ENCODE measurements at regions not wholly inside any gene's neighbourhood (a gene's known extent, or its start where the extent isn't known, plus 50 kb on each side); places are given as distances from the start of the nearest gene placed in this dataset.

DNA sequence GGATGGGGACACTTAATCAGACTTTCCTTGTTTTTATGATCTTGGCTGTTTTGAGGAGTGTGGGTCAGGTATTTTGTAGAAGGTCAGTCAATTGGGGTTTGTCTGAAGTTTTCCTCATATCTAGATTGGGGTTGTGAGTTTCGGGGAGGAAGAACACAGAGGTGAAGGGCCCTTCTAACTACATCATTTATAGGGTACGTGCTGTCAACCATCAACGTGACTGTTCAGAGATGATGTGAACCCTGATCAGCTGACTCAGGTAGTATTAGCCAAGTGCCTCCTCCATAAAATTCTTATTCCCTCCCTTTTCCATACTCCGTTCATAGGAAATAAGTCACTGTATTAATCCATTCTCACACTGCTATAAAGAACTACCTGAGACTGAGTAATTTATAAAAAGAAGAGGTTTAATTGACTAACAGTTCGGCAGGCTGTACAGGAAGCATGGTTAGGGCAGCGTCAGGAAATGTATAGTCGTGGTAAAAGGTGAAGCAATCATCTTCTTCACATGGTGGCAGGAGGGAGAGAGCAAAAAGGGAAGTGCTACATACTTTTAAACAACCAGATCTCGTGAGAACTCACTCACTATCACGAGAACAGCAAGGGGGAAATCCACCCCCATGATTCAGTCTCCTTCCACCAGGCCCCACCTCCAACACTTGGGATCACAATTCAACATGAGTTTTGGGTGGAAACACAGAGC lies 547.1 kb upstream of the LINC00305 start:
- H3K4me3 ChIP-seq, result no peak overlapping the region
- in situ Hi-C loops (cut with MboI) (no loop called here), intact Hi-C loops (cut with micrococcal nuclease) (no loop called here)
- H3K27ac ChIP-seq (ENCODE audit: extremely low read depth, low read depth, low read length), result no peak overlapping the region
- H3K9me1 ChIP-seq (ENCODE audit: control insufficient read depth, insufficient read depth, low read length), result no peaks in the 10 kb centered on the region
- H3K36me3 ChIP-seq (ENCODE audit: control insufficient read depth, insufficient read depth, low read length), result no peaks in the 10 kb centered on the region
- H3K4me1 ChIP-seq (replicated peaks in 1 of 2; ENCODE audit: control insufficient read depth in 2 of 2, insufficient read depth in 2 of 2, low read length in 2 of 2), result no peaks in the 10 kb centered on the region
- FAIRE-seq (no peak), ATAC-seq (no peak), DNase-seq (ENCODE audit: extremely low read depth in 1 of 4, low spot score in 3 of 4) (no peak)
- TF ChIP-seq DDX20 (tag; IDR thresholded peaks at IDR 0.05; ENCODE audit: low read depth) (no peak), ADNP (tag; IDR thresholded peaks at IDR 0.05) (no peak), PCBP2 (IDR thresholded peaks at IDR 0.05; ENCODE audit: low read depth, low read length, poor library complexity, severe bottlenecking) (no peak), RB1 (IDR thresholded peaks at IDR 0.05; ENCODE audit: low read depth) (no peak), ZNF445 (CRISPR knock-in tag; IDR thresholded peaks at IDR 0.05; ENCODE audit: low read depth) (no peak), SMAD1 (IDR thresholded peaks at IDR 0.05; ENCODE audit: low read depth, low read length, partially characterized antibody) (no peak), MCM3 (IDR thresholded peaks at IDR 0.05) (no peak), MCM5 (IDR thresholded peaks at IDR 0.05; ENCODE audit: low read depth) (no peak), PTBP1 (IDR thresholded peaks at IDR 0.05; ENCODE audit: low read depth, low read length) (no peak), ZNF76 (CRISPR knock-in tag; IDR thresholded peaks at IDR 0.05; ENCODE audit: borderline replicate concordance) (no peak), HMG20B (CRISPR knock-in tag; IDR thresholded peaks at IDR 0.05) (no peak), TAF9B (IDR thresholded peaks at IDR 0.05; ENCODE audit: partially characterized antibody) (no peak), FUS (optimal IDR thresholded peaks at IDR 0.05; ENCODE audit: low read depth, low read length) (no peak), NFE2 (IDR thresholded peaks at IDR 0.05; ENCODE audit: low read depth) (no peak)
- TF ChIP-seq, protein P1, sequence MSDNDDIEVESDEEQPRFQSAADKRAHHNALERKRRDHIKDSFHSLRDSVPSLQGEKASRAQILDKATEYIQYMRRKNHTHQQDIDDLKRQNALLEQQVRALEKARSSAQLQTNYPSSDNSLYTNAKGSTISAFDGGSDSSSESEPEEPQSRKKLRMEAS (CRISPR knock-in tag; IDR thresholded peaks at IDR 0.05), result no peak
- TF ChIP-seq, protein P2, sequence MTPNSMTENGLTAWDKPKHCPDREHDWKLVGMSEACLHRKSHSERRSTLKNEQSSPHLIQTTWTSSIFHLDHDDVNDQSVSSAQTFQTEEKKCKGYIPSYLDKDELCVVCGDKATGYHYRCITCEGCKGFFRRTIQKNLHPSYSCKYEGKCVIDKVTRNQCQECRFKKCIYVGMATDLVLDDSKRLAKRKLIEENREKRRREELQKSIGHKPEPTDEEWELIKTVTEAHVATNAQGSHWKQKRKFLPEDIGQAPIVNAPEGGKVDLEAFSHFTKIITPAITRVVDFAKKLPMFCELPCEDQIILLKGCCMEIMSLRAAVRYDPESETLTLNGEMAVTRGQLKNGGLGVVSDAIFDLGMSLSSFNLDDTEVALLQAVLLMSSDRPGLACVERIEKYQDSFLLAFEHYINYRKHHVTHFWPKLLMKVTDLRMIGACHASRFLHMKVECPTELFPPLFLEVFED (CRISPR knock-in tag; conservative IDR thresholded peaks at IDR 0.05), result no peak
- no peaks in the 10 kb centered on the region for H3K79me2 ChIP-seq (ENCODE audit: control insufficient read depth, insufficient read depth, low read length)
- POLR2A ChIA-PET, result no interaction called here
- BruUV-seq (replicated peaks), result no TSS peak
- H4K20me1 ChIP-seq (replicated peaks; ENCODE audit: control insufficient read depth, insufficient read depth, low read length), result no peaks in the 10 kb centered on the region
- no peaks in the 10 kb centered on the region for H3K9me3 ChIP-seq (replicated peaks; ENCODE audit: control insufficient read depth, insufficient read depth, low read depth, low read length)
- H2AFZ ChIP-seq (ENCODE audit: low read depth, low read length), result no peak overlapping the region
- WGBS (ENCODE audit: insufficient coverage, low coverage, missing lambda C conversion rate), result 0% methylated on average over 6 of the region's 9 CpGs
- H3K9ac ChIP-seq (ENCODE audit: insufficient read depth in 1 of 2, low read depth in 2 of 2, low read length in 2 of 2), result no peak overlapping the region
- H3K27me3 ChIP-seq (ENCODE audit: control insufficient read depth in 2 of 2, insufficient read depth in 2 of 2, low read length in 2 of 2), result no peaks in the 10 kb centered on the region
- CTCF ChIA-PET (ENCODE audit: low intra/inter-chr PET ratio), result no interaction called here
- H3K4me2 ChIP-seq (ENCODE audit: insufficient read depth, low read length), result no peak overlapping the region

All from K562 (cell line).